Hepatocyte (in vitro differentiated cells): ENCODE measurements at regions not wholly inside any gene's neighbourhood (a gene's known extent, or its start where the extent isn't known, plus 50 kb on each side); places are given as distances from the start of the nearest gene placed in this dataset.

Source experiments
- EZH2 ChIP-seq: fragments of 200-600 bp; sonication (generic); IDR thresholded peaks from 2 replicates; pipeline ENCODE4 v1.6.1; 2016; ENCODE audit warnings: antibody characterized with exemption, mild to moderate bottlenecking, borderline replicate concordance
- EZH2phosphoT487 ChIP-seq: fragments of 200-600 bp; sonication (generic); IDR thresholded peaks from one replicate; pipeline ENCODE4 v1.6.1; 2018; ENCODE audit warnings: antibody characterized with exemption, mild to moderate bottlenecking, low read depth, moderate library complexity; ENCODE audit not compliant: unreplicated experiment, severe bottlenecking
- TF ChIP-seq, protein P1 (sequence below): fragments of 200-600 bp; sonication (generic); IDR thresholded peaks from 2 replicates; pipeline ENCODE4 v1.5.1; 2016; ENCODE audit warnings: antibody characterized with exemption, mild to moderate bottlenecking; ENCODE audit not compliant: poor library complexity

DNA sequence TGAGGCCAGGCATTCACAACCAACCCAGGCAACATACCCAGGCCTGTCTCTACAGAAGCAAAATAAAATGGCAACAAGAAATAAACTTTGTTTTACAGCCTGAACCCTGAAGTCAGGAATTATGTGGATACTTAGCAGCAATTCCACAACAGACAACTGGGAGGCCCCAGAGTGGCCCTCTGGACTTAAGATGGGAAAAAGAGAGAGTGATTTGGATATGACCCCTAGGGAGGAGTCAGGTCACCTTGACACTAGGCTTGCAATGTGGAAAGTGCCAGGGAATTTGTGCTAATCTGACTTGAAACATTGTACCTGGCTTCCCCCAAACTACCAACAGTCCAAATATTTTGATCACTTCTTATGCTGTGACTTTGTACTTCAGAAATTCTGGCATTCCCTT lies 193.1 kb downstream of the PARM1 start:
- TF ChIP-seq, protein P1, sequence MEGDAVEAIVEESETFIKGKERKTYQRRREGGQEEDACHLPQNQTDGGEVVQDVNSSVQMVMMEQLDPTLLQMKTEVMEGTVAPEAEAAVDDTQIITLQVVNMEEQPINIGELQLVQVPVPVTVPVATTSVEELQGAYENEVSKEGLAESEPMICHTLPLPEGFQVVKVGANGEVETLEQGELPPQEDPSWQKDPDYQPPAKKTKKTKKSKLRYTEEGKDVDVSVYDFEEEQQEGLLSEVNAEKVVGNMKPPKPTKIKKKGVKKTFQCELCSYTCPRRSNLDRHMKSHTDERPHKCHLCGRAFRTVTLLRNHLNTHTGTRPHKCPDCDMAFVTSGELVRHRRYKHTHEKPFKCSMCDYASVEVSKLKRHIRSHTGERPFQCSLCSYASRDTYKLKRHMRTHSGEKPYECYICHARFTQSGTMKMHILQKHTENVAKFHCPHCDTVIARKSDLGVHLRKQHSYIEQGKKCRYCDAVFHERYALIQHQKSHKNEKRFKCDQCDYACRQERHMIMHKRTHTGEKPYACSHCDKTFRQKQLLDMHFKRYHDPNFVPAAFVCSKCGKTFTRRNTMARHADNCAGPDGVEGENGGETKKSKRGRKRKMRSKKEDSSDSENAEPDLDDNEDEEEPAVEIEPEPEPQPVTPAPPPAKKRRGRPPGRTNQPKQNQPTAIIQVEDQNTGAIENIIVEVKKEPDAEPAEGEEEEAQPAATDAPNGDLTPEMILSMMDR, result no peak
- TF ChIP-seq EZH2 (no peak), EZH2phosphoT487 (no peak)
